ENCODE measurements at regions not wholly inside any gene's neighbourhood (a gene's known extent, or its start where the extent isn't known, plus 50 kb on each side); places are given as distances from the start of the nearest gene placed in this dataset.
"Not testable (repeated sequence)": the region's sequence is repeated elsewhere in the genome, so short reads cannot be mapped to it uniquely, and the experiment has no call there.

DNA sequence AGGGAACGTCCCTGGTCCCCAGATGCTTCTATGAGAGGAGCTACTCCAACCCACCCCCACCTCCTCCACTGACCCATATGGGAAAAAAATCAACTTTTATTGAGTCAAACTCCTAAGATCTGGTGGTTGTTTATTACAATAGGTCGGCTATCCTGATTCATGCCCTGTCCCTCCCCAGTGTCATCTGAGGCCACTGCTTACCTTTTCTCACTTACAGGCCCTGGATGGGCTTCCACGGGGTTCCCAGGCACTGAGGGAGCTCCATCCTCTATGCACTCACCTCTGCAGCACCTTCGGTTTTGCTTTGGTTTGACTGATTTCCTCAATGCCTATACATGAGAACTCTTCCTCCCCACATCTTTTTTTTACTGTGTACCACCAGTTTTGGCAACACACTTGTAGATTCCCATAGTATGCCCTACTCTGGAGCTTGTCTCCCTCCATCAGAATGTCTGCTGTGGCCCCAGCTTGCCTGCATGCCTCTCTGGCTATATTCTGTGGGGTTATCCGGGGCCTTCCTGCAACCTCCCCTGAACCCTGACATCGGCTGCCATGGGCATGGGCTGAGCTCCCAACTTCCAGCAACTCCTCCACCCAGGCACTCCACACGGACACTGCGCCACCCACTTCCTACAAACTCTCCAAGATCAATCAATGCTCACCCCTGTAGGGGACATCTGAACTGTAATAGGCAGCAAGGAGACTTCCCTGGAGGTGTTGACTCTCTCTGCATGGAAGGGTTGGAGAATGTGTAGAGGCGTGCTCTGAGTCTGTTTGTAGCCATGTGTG lies 236.1 kb downstream of the VAPA start:
- no peaks in the 10 kb centered on the region for H3K36me3 Mint-ChIP-seq
- no peaks in the 10 kb centered on the region for H3K9me3 ChIP-seq (ENCODE audit: control insufficient read depth in 2 of 2, low read length in 2 of 2)
- DNase-seq (no peak), ATAC-seq (ENCODE audit: low read depth in 2 of 2) (no peak)
- peaks cover 0 to 8% (median 1%) of the 10 kb centered on the region in 7 donors for H3K9me3 Mint-ChIP-seq
- no peak overlapping the region for H3K4me3 Mint-ChIP-seq
- H3K27me3 ChIP-seq (ENCODE audit: control insufficient read depth, insufficient read depth, low read length) = no peaks in the 10 kb centered on the region
- H3K4me3 ChIP-seq (ENCODE audit: low read depth, low read length) = no peak overlapping the region
- no peaks in the 10 kb centered on the region for H3K36me3 ChIP-seq (ENCODE audit: control insufficient read depth, insufficient read depth, low read length)
- H3K27me3 Mint-ChIP-seq = no peaks in the 10 kb centered on the region
- no peaks in the 10 kb centered on the region for H3K4me1 ChIP-seq (ENCODE audit: control insufficient read depth, insufficient read depth, low read length, poor library complexity, severe bottlenecking)
- H3K4me1 Mint-ChIP-seq = no peaks in the 10 kb centered on the region
- H3K27ac Mint-ChIP-seq = no peak overlapping the region
- H3K27ac ChIP-seq (ENCODE audit: insufficient read depth, low read length, poor library complexity, severe bottlenecking) = no peak overlapping the region

DNA sequence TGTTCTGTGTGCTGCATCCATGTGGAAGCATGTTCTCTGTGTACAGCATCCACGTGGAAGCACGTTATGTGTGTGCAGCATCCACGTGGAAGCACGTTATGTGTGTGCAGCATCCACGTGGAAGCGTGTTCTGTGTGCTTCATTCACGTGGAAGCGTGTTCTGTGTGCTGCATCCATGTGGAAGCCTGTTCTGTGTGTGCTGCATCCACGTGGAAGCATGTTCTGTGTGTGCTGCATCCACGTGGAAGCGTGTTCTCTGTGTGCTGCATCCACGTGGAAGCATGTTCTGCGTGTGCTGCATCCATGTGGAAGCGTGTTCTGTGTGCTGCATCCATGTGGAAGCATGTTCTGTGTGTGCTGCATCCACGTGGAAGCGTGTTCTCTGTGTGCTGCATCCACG lies 236.8 kb downstream of the VAPA start:
- H3K4me3 ChIP-seq (ENCODE audit: low read depth, low read length); H3K27me3 ChIP-seq (ENCODE audit: control insufficient read depth, insufficient read depth, low read length); H3K36me3 ChIP-seq (ENCODE audit: control insufficient read depth, insufficient read depth, low read length); H3K27ac Mint-ChIP-seq; H3K9me3 Mint-ChIP-seq; H3K27ac ChIP-seq (ENCODE audit: insufficient read depth, low read length, poor library complexity, severe bottlenecking); H3K4me1 Mint-ChIP-seq; H3K4me1 ChIP-seq (ENCODE audit: control insufficient read depth, insufficient read depth, low read length, poor library complexity, severe bottlenecking); H3K4me3 Mint-ChIP-seq; H3K27me3 Mint-ChIP-seq; H3K36me3 Mint-ChIP-seq; DNase-seq; H3K9me3 ChIP-seq (ENCODE audit: control insufficient read depth in 2 of 2, low read length in 2 of 2); ATAC-seq (ENCODE audit: low read depth in 2 of 2): not testable (repeated sequence)

DNA sequence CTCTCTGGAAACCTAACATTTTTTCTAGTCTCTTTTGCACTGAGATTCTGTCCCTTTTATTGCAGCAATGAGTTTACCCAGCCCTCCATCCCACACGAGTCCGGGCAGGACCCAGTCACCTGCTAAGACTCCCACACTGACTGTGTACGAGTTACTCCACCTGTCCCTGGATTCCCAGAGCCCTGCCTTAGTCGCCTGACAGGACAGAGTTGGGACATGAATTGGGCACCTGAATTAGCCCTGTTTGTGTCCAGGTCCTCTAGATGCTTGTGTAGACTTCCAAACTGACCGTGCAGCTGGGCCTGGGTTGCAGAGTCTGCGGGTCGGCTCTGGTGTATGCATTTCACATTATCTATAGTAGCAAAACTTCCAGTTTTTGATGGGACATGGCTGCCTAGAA lies 238.7 kb downstream of the VAPA start:
- ATAC-seq (ENCODE audit: low read depth in 2 of 2) = no peak
- no peaks in the 10 kb centered on the region for H3K27me3 Mint-ChIP-seq

DNA sequence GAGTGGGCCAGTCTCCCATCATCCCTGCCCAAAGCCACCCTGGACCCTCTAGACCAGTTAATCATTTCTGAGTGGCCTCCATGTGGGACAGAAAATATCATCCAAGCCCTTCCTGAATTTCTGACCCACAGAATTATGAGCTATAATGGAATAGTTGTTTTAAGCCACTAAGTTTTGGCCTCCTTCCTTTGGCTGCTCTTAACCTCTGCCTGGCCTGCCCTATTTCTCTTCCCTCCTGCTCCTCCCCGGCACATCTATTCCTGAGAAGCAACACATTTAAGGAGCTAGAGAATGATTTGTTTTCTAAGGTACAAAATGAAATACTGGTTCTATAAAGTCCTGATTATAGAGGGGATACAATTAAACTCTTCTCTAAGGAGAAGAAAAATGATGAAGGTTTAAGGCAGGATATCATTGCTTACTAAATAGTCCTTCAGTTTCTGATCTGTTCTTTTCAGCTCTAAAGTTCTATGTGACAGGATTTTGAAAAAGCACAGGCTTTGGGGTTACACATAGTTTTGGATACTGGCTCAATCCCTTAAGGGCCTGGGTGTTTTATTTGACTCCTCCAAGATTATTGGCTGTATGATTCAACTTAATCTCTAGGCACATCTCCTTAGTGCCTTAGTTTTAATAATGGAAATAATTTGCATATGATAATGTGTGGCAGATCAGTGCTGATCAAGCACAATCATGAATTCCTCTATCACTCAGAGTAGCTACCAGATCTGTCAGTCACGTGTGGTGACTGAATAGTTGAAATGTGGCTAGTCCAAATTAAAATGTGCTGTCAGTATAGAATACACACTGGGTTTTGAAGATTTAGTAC lies 240.3 kb downstream of the VAPA start:
- Histone ChIP-seq H3K27me3 (ENCODE audit: control insufficient read depth, insufficient read depth, low read length) (peaks cover 3% of the 10 kb centered on the region), H3K4me3 (ENCODE audit: low read depth, low read length) (no peak overlapping the region), H3K9me3 (ENCODE audit: control insufficient read depth in 2 of 2, low read length in 2 of 2) (no peaks in the 10 kb centered on the region), H3K27ac (ENCODE audit: insufficient read depth, low read length, poor library complexity, severe bottlenecking) (no peak overlapping the region), H3K36me3 (ENCODE audit: control insufficient read depth, insufficient read depth, low read length) (no peaks in the 10 kb centered on the region), H3K4me1 (ENCODE audit: control insufficient read depth, insufficient read depth, low read length, poor library complexity, severe bottlenecking) (no peaks in the 10 kb centered on the region)
- H3K4me1 Mint-ChIP-seq = no peaks in the 10 kb centered on the region
- no peaks in the 10 kb centered on the region for H3K36me3 Mint-ChIP-seq
- H3K27me3 Mint-ChIP-seq = no peaks in the 10 kb centered on the region
- no peak overlapping the region for H3K27ac Mint-ChIP-seq
- DNase-seq (no peak), ATAC-seq (ENCODE audit: low read depth in 2 of 2) (no peak)
- no peak overlapping the region for H3K4me3 Mint-ChIP-seq
- peaks cover 0 to 8% (median 1%) of the 10 kb centered on the region in 7 donors for H3K9me3 Mint-ChIP-seq

More for the DNA sequence above, 238.7 kb downstream of the VAPA start:
- Histone ChIP-seq H3K36me3 (ENCODE audit: control insufficient read depth, insufficient read depth, low read length) (no peaks in the 10 kb centered on the region), H3K9me3 (ENCODE audit: control insufficient read depth in 2 of 2, low read length in 2 of 2) (no peaks in the 10 kb centered on the region), H3K27ac (ENCODE audit: insufficient read depth, low read length, poor library complexity, severe bottlenecking) (no peak overlapping the region), H3K27me3 (ENCODE audit: control insufficient read depth, insufficient read depth, low read length) (peaks cover 3% of the 10 kb centered on the region), H3K4me1 (ENCODE audit: control insufficient read depth, insufficient read depth, low read length, poor library complexity, severe bottlenecking) (no peaks in the 10 kb centered on the region), H3K4me3 (ENCODE audit: low read depth, low read length) (no peak overlapping the region)
- no peak overlapping the region for H3K27ac Mint-ChIP-seq
- no peak for DNase-seq
- H3K4me1 Mint-ChIP-seq = no peaks in the 10 kb centered on the region
- no peaks in the 10 kb centered on the region for H3K36me3 Mint-ChIP-seq
- peaks cover 0 to 8% (median 1%) of the 10 kb centered on the region in 7 donors for H3K9me3 Mint-ChIP-seq
- H3K4me3 Mint-ChIP-seq = no peak overlapping the region

DNA sequence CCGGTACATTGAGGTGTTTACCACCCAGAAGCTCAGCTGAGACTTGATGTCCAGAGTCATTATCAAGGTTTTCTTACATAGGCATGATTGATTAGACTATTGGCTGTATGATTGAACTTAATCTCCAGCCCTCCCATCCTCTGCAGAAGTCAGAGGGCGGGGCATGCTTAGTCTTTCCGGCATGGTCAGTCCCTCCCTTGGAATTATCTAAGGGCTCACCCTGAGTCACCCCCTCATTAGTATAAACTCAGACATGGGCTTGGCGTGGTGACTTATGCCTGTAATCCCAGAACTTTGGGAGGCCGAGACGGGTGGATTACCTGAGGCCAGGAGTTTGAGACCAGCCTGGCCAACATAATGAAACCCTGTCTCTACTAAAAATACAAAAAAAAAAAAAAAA lies 243.9 kb downstream of the VAPA start:
- H3K4me1 ChIP-seq (ENCODE audit: control insufficient read depth, insufficient read depth, low read length, poor library complexity, severe bottlenecking) = no peaks in the 10 kb centered on the region
- Mint-ChIP-seq H3K9me3 (peaks cover 0 to 1% (median 0%) of the 10 kb centered on the region in 7 donors), H3K4me3 (no peak overlapping the region), H3K36me3 (no peaks in the 10 kb centered on the region), H3K4me1 (no peaks in the 10 kb centered on the region), H3K27ac (no peak overlapping the region), H3K27me3 (no peaks in the 10 kb centered on the region)
- no peak overlapping the region for H3K4me3 ChIP-seq (ENCODE audit: low read depth, low read length)
- no peaks in the 10 kb centered on the region for H3K9me3 ChIP-seq (ENCODE audit: control insufficient read depth in 2 of 2, low read length in 2 of 2)
- peaks cover 3% of the 10 kb centered on the region for H3K27me3 ChIP-seq (ENCODE audit: control insufficient read depth, insufficient read depth, low read length)
- no peak for DNase-seq
- no peaks in the 10 kb centered on the region for H3K36me3 ChIP-seq (ENCODE audit: control insufficient read depth, insufficient read depth, low read length)
- no peak overlapping the region for H3K27ac ChIP-seq (ENCODE audit: insufficient read depth, low read length, poor library complexity, severe bottlenecking)
- no peak for ATAC-seq (ENCODE audit: low read depth in 2 of 2)

DNA sequence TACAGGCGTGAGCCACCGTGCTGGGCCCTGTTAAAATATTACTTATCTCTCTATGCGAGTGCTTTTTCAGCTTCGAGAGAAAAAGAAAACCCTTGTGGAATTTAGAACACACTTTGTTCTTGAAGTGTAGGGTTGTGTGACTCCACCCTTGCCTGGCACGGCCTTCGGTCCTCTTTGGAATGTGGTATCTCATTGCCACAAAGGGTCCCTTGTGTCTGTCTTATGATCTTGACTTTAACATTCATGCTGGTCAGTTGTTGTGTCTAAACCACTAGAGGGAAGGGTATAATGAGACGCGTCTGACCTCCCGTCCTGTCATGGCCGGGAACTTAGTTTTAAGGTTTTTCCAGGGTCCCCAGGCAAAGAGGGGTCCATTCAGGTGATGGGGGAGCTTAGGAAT lies 246.4 kb downstream of the VAPA start:
- ATAC-seq (ENCODE audit: low read depth in 2 of 2) = no peak
- H3K4me1 Mint-ChIP-seq = no peaks in the 10 kb centered on the region
- no peak overlapping the region for H3K4me3 ChIP-seq (ENCODE audit: low read depth, low read length)
- H3K36me3 ChIP-seq (ENCODE audit: control insufficient read depth, insufficient read depth, low read length) = no peaks in the 10 kb centered on the region
- H3K9me3 ChIP-seq (ENCODE audit: control insufficient read depth in 2 of 2, low read length in 2 of 2) = no peaks in the 10 kb centered on the region
- H3K27me3 ChIP-seq (ENCODE audit: control insufficient read depth, insufficient read depth, low read length) = peaks cover 3% of the 10 kb centered on the region
- no peaks in the 10 kb centered on the region for H3K36me3 Mint-ChIP-seq
- peaks cover 8% of the 10 kb centered on the region for H3K27me3 Mint-ChIP-seq
- no peak overlapping the region for H3K27ac Mint-ChIP-seq
- H3K4me3 Mint-ChIP-seq = no peak overlapping the region
- H3K4me1 ChIP-seq (ENCODE audit: control insufficient read depth, insufficient read depth, low read length, poor library complexity, severe bottlenecking) = no peaks in the 10 kb centered on the region
- no peak for DNase-seq
- H3K27ac ChIP-seq (ENCODE audit: insufficient read depth, low read length, poor library complexity, severe bottlenecking) = no peak overlapping the region
- peaks cover 0 to 1% (median 0%) of the 10 kb centered on the region in 7 donors for H3K9me3 Mint-ChIP-seq

DNA sequence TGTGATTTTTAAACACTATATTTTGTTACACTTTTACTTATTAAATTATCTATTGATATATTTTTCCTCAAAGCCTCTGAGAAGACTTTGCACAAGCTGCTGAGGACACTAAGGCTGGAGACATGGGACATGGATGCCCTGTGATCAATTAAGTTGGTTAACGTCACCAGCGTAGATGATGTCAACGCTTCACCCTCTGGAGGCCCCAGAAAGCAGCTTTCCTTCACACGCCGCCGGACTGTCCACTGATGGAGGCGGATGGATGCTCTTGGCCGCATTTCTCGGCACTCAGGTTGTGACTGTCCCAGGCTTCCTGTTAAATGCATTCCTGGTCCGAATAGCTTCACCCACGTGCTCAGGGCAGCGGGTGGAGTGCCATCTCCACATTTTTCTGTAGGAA lies 247.5 kb downstream of the VAPA start:
- ATAC-seq (ENCODE audit: low read depth in 2 of 2) (no peak), DNase-seq (no peak)
- Mint-ChIP-seq H3K27me3 (peaks cover 8% of the 10 kb centered on the region), H3K36me3 (no peaks in the 10 kb centered on the region), H3K9me3 (no peaks in the 10 kb centered on the region), H3K4me1 (no peaks in the 10 kb centered on the region), H3K4me3 (no peak overlapping the region), H3K27ac (no peak overlapping the region)
- Histone ChIP-seq H3K4me1 (ENCODE audit: control insufficient read depth, insufficient read depth, low read length, poor library complexity, severe bottlenecking) (no peaks in the 10 kb centered on the region), H3K9me3 (ENCODE audit: control insufficient read depth in 2 of 2, low read length in 2 of 2) (no peaks in the 10 kb centered on the region), H3K27ac (ENCODE audit: insufficient read depth, low read length, poor library complexity, severe bottlenecking) (no peak overlapping the region), H3K27me3 (ENCODE audit: control insufficient read depth, insufficient read depth, low read length) (peaks cover 2% of the 10 kb centered on the region), H3K4me3 (ENCODE audit: low read depth, low read length) (no peak overlapping the region), H3K36me3 (ENCODE audit: control insufficient read depth, insufficient read depth, low read length) (no peaks in the 10 kb centered on the region)
